Kidney tubule cell (primary cell): ENCODE measurements at regions not wholly inside any gene's neighbourhood (a gene's known extent, or its start where the extent isn't known, plus 50 kb on each side); places are given as distances from the start of the nearest gene placed in this dataset.

Experiments
- DNase-seq: peaks from one replicate; pipeline ENCODE4 v3.0.0-alpha.2; 2018; ENCODE audit warnings: low spot score

- no peak for DNase-seq
These were observed 278.7 kb downstream of the NPR3 start for GRCh38 chr5:32989815-32990214.

- no peak for DNase-seq
These were observed 279.7 kb downstream of the NPR3 start for GRCh38 chr5:32990593-32991420.

GRCh38 chr5:32991421-32991815 is 280.3 kb downstream of the NPR3 start:
- no peak for DNase-seq

- DNase-seq: no peak
These were observed 285.2 kb downstream of the NPR3 start for GRCh38 chr5:32996336-32996735.

GRCh38 chr5:33008751-33009418 is 297.8 kb downstream of the NPR3 start:
- DNase-seq: peak; percentile 91

GRCh38 chr5:33010846-33011245 is 299.7 kb downstream of the NPR3 start:
- DNase-seq: no peak

- no peak for DNase-seq
These were observed 300.7 kb downstream of the NPR3 start for GRCh38 chr5:33011801-33012200.

GRCh38 chr5:33023649-33024048 is 312.5 kb downstream of the NPR3 start:
- no peak for DNase-seq

GRCh38 chr5:33032271-33033070 is 321.4 kb downstream of the NPR3 start:
- DNase-seq: no peak

- DNase-seq: no peak
These were observed 322.4 kb downstream of the NPR3 start for GRCh38 chr5:33033516-33033915.

GRCh38 chr5:33034777-33035176 is 323.7 kb downstream of the NPR3 start:
- DNase-seq: no peak

- DNase-seq: peak; percentile 23
These were observed 324.9 kb downstream of the NPR3 start for GRCh38 chr5:33035851-33036527.

- peak; percentile 42 for DNase-seq
These were observed 326.0 kb downstream of the NPR3 start for GRCh38 chr5:33037076-33037475.

GRCh38 chr5:33041586-33041985 is 330.5 kb downstream of the NPR3 start:
- no peak for DNase-seq

GRCh38 chr5:33043343-33043997 is 332.3 kb downstream of the NPR3 start:
- DNase-seq: peak; percentile 49

GRCh38 chr5:33046091-33046490 is 335.0 kb downstream of the NPR3 start:
- no peak for DNase-seq

- DNase-seq: no peak
These were observed 337.2 kb downstream of the NPR3 start for GRCh38 chr5:33048315-33048714.

- DNase-seq: peak; percentile 61
These were observed 338.2 kb downstream of the NPR3 start for GRCh38 chr5:33049298-33049697.

GRCh38 chr5:33049842-33050241 is 338.7 kb downstream of the NPR3 start:
- DNase-seq: peak; percentile 98

- DNase-seq: peak; percentile 79
These were observed 348.0 kb downstream of the NPR3 start for GRCh38 chr5:33059081-33059480.

GRCh38 chr5:33065131-33065530 is 354.0 kb downstream of the NPR3 start:
- no peak for DNase-seq

- peak; percentile 56 for DNase-seq
These were observed 356.2 kb downstream of the NPR3 start for GRCh38 chr5:33067291-33067690.
